ENCODE measurements at regions not wholly inside any gene's neighbourhood (a gene's known extent, or its start where the extent isn't known, plus 50 kb on each side); places are given as distances from the start of the nearest gene placed in this dataset.
A peak's percentile ranks its signal among the peaks of the same experiment; 100 is the strongest.

GRCh38 chr3:25032344-25032743 is 395.7 kb upstream of the RARB start (continued):
- no peak for TF ChIP-seq ZBTB33 (IDR thresholded peaks at IDR 0.05)
- TF ChIP-seq ZNF687 (IDR thresholded peaks at IDR 0.05) = no peak
- no peak for TF ChIP-seq SMC3 (IDR thresholded peaks at IDR 0.05; ENCODE audit: borderline replicate concordance, low read length)
- TF ChIP-seq NFYB (IDR thresholded peaks at IDR 0.05; ENCODE audit: insufficient read depth, low read depth, low read length) = no peak

DNA sequence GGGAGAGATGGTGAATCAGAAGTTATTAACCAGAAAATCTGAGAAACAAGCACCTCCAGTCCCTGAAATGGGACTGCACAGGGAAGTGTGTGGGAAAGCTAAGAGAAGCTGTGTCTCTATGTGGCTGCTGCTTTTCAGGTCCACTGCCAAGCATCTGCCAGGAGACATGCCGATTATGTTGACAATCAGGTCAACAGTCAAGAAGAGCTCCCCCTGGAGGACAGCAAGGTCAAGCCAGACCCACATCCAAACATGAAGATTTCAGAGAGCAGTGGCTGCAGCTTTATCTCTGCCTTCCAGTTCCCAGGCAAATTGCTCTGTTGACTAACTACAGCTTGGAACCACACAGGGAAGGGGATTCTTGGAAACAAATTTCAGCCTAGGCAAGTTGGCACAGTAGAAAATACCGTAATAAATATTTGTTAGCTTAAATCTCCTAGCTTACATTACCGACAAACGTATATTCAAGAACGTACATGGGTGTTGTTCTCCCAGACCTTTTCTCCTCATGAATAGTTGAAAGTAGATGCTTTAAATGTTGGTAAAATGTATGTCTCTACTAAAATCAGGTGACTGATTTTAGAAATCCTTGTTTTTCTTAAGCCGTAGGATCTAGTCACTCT is 394.5 kb upstream of the RARB start:
- DNase-seq (ENCODE audit: low read depth, low spot score) (no peak), ATAC-seq (peak; percentile 89), FAIRE-seq (peak; percentile 27)
- Histone ChIP-seq H4K20me1 (ENCODE audit: control insufficient read depth, insufficient read depth) (no peaks in the 10 kb centered on the region), H3K9me3 (replicated peaks; ENCODE audit: control insufficient read depth, insufficient read depth, low read length) (no peaks in the 10 kb centered on the region), H3K27me3 (replicated peaks in 1 of 2; ENCODE audit: control insufficient read depth in 2 of 2, insufficient read depth in 2 of 2, low read length in 1 of 2) (no peaks in the 10 kb centered on the region), H3K4me1 (ENCODE audit: control insufficient read depth, insufficient read depth, low read length) (no peaks in the 10 kb centered on the region), H3K27ac (ENCODE audit: control insufficient read depth, insufficient read depth) (no peak overlapping the region), H2AFZ (ENCODE audit: control insufficient read depth, low read depth, low read length) (no peak overlapping the region), H3K4me3 (no peak overlapping the region), H3K79me2 (ENCODE audit: control insufficient read depth, insufficient read depth, low read length) (no peaks in the 10 kb centered on the region), H3K9ac (ENCODE audit: control insufficient read depth, insufficient read depth, low read length) (no peak overlapping the region), H3K4me2 (ENCODE audit: control insufficient read depth, insufficient read depth) (no peak overlapping the region), H3K36me3 (ENCODE audit: control insufficient read depth in 2 of 2, insufficient read depth in 2 of 2, low read length in 1 of 2) (no peaks in the 10 kb centered on the region)
- ChIA-PET POLR2A (interaction anchor here (0.6 kb wide), 1 partner anchor 561 kb away, joined by 4 read pairs; no protein-coding TSS in a partner anchor), CTCF (interaction anchor here (0.6 to 4.0 kb wide), 31 partner anchors 9 to 358 kb away, joined by 3 to 66 read pairs (median 4); no protein-coding TSS in a partner anchor), RAD21 (ENCODE audit: unreplicated experiment) (interaction anchor here (0.5 to 1.6 kb wide), 5 partner anchors 12 to 652 kb away, joined by 3 to 6 read pairs (median 4); no protein-coding TSS in a partner anchor), SMC1A (ENCODE audit: uncharacterized antibody, unreplicated experiment) (interaction anchor here (0.6 to 2.0 kb wide), 9 partner anchors 9 to 261 kb away, joined by 3 to 8 read pairs (median 4); no protein-coding TSS in a partner anchor)
- BruUV-seq (replicated peaks) = no TSS peak
- in situ Hi-C loops (cut with MboI) (loop anchor here (5.0 kb wide), 1 partner anchor 261 kb away; no protein-coding TSS in a partner anchor), intact Hi-C loops (cut with micrococcal nuclease; ENCODE audit: unreplicated experiment) (loop anchor here (1.0 kb wide), 1 partner anchor 259 kb away; no protein-coding TSS in a partner anchor)
- WGBS (ENCODE audit: insufficient coverage, insufficient replicate concordance, low lambda C conversion rate, missing lambda C conversion rate) = 65% methylated on average over 6 of the region's 6 CpGs
- TF ChIP-seq SIX5 (IDR thresholded peaks at IDR 0.05; ENCODE audit: low read depth, low read length, severe bottlenecking) = no peak
- peak; percentile 40; the same call in 1 of the 2 replicates for TF ChIP-seq SMC3 (IDR thresholded peaks at IDR 0.05; ENCODE audit: borderline replicate concordance, low read length)
- TF ChIP-seq SREBF1 (IDR thresholded peaks at IDR 0.05; ENCODE audit: low read length) = no peak
- no peak for TF ChIP-seq CEBPB (IDR thresholded peaks at IDR 0.05; ENCODE audit: borderline replicate concordance in 1 of 2, low read depth in 2 of 2, low read length in 2 of 2)
- no peak for TF ChIP-seq RAD51 (IDR thresholded peaks at IDR 0.05)
- no peak for TF ChIP-seq ZSCAN29 (IDR thresholded peaks at IDR 0.05)
- TF ChIP-seq NFIC (IDR thresholded peaks at IDR 0.05; ENCODE audit: low read depth, low read length) = no peak
- TF ChIP-seq ZNF622 (IDR thresholded peaks at IDR 0.05) = no peak
- peak; percentile 52 to 73 (median 72) for TF ChIP-seq CTCF (IDR thresholded peaks at IDR 0.05 in 2 of 3, conservative IDR thresholded peaks at IDR 0.05 in 1 of 3; ENCODE audit: control insufficient read depth in 2 of 3, extremely low read depth in 1 of 3, insufficient read depth in 1 of 3, low read depth in 3 of 3, low read length in 3 of 3)
- TF ChIP-seq RAD21 (IDR thresholded peaks at IDR 0.05; ENCODE audit: insufficient read depth, low read depth, low read length) = peak; percentile 37; the same call in 1 of the 2 replicates

All from GM12878 (cell line).